ENCODE measurements at regions not wholly inside any gene's neighbourhood (a gene's known extent, or its start where the extent isn't known, plus 50 kb on each side); places are given as distances from the start of the nearest gene placed in this dataset.

DNA sequence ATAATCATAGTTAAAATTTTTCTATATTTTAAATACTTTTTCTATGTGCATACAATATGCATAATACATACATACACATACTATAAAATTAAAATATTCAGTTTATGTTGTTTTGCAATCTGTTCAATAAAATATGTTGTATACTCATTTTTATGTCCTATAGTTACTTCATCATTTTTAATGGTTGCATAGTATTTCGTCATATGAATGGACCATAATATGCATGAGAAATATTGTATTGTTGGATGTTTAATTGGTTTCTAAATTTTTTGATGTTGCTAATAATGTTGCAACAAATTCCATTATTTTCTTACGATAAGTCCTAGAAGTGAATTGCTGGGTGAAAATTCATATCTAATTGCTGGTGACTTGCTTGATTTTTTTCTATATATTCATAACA is 211.5 kb upstream of the GCFC2 start:
- Histone ChIP-seq H3K79me2 (ENCODE audit: insufficient read depth, low read length) (no peaks in the 10 kb centered on the region), H3K4me3 (replicated peaks in 1 of 2; ENCODE audit: low read depth in 1 of 2, low read length in 2 of 2) (no peak overlapping the region), H3K27me3 (ENCODE audit: insufficient read depth, low read length) (no peaks in the 10 kb centered on the region), H4K20me1 (ENCODE audit: insufficient read depth) (no peaks in the 10 kb centered on the region; the same call in 1 of the 2 replicates), H3K9me2 (ENCODE audit: insufficient read depth) (no peaks in the 10 kb centered on the region), H3K9ac (ENCODE audit: low read length) (no peak overlapping the region), H3K4me2 (ENCODE audit: low read length) (no peak overlapping the region), H3K27ac (ENCODE audit: low read depth, low read length) (no peak overlapping the region), H2AFZ (ENCODE audit: low read depth, low read length, poor library complexity, severe bottlenecking) (no peak overlapping the region), H3K4me1 (ENCODE audit: control insufficient read depth in 1 of 2, insufficient read depth in 2 of 2, low read length in 2 of 2) (no peaks in the 10 kb centered on the region), H3K36me3 (ENCODE audit: control insufficient read depth in 1 of 2, insufficient read depth in 2 of 2, low read length in 2 of 2) (no peaks in the 10 kb centered on the region), H3K9me3 (ENCODE audit: control insufficient read depth in 1 of 2, insufficient read depth in 1 of 2, low read depth in 1 of 2, low read length in 2 of 2) (peaks cover 0 to 1% of the 10 kb centered on the region in 2 experiments; a peak in 3 of 4 replicates)
- POLR2A ChIA-PET, result no interaction called here
- CTCF ChIA-PET, result no interaction called here
- intact Hi-C loops (cut with micrococcal nuclease), result no loop called here
- BruUV-seq (replicated peaks), result no TSS peak
- DNase-seq (ENCODE audit: low read depth, low spot score), result no peak
- TF ChIP-seq, protein P1, sequence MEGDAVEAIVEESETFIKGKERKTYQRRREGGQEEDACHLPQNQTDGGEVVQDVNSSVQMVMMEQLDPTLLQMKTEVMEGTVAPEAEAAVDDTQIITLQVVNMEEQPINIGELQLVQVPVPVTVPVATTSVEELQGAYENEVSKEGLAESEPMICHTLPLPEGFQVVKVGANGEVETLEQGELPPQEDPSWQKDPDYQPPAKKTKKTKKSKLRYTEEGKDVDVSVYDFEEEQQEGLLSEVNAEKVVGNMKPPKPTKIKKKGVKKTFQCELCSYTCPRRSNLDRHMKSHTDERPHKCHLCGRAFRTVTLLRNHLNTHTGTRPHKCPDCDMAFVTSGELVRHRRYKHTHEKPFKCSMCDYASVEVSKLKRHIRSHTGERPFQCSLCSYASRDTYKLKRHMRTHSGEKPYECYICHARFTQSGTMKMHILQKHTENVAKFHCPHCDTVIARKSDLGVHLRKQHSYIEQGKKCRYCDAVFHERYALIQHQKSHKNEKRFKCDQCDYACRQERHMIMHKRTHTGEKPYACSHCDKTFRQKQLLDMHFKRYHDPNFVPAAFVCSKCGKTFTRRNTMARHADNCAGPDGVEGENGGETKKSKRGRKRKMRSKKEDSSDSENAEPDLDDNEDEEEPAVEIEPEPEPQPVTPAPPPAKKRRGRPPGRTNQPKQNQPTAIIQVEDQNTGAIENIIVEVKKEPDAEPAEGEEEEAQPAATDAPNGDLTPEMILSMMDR (IDR thresholded peaks at IDR 0.05 in 2 of 3, conservative IDR thresholded peaks at IDR 0.05 in 1 of 3; ENCODE audit: borderline replicate concordance in 1 of 3, insufficient read depth in 1 of 3, low read depth in 2 of 3, low read length in 2 of 3), result no peak
- no peak for ATAC-seq
- RAD21 ChIA-PET (ENCODE audit: low non-redundant PET in 1 of 2, low total read pairs in 2 of 2, uncharacterized antibody in 2 of 2, unreplicated experiment in 2 of 2), result no interaction called here

DNA sequence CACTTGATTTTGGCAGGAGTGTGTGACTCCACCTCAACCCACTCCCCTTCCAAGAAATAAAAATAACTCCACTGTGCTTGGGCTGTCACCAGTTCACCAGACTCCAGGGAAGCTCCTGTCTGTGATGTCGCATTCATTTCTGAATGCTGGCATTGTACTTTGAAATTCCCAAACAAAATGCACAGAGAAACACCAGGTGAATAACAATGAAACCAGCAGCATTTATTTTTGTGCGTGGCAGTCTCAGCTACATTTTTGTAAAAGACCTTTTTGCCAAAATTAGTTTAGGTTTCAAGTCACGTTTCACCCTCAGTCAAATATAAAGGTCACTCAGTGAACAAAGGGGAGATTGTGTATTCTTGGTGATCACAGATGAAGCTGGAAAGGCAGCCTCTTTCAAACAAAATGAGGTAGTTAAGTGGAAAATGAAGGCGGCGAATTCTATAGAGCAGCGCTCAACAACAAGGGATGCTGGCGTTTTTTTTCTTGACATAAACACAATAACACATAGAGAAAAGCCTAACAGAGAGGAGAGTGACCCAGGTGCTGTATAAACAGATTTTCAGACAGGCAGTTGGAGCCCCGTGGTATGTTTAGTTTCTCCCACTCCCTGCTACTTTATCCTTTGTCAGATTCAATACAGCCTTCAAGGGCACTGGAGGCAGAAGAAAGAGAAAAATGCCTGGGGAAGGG is 210.3 kb upstream of the GCFC2 start:
- intact Hi-C loops (cut with micrococcal nuclease), result no loop called here
- H3K27ac ChIP-seq (ENCODE audit: low read depth, low read length), result no peak overlapping the region
- no peaks in the 10 kb centered on the region for H3K36me3 ChIP-seq (ENCODE audit: control insufficient read depth in 1 of 2, insufficient read depth in 2 of 2, low read length in 2 of 2)
- no peak overlapping the region for H3K4me3 ChIP-seq (replicated peaks in 1 of 2; ENCODE audit: low read depth in 1 of 2, low read length in 2 of 2)
- POLR2A ChIA-PET, result no interaction called here
- no peaks in the 10 kb centered on the region; the same call in 1 of the 2 replicates for H4K20me1 ChIP-seq (ENCODE audit: insufficient read depth)
- DNase-seq (ENCODE audit: low read depth, low spot score) (no peak), ATAC-seq (no peak)
- H3K79me2 ChIP-seq (ENCODE audit: insufficient read depth, low read length), result no peaks in the 10 kb centered on the region
- peaks cover 0 to 3% of the 10 kb centered on the region in 2 experiments; a peak in 3 of 4 replicates for H3K9me3 ChIP-seq (ENCODE audit: control insufficient read depth in 1 of 2, insufficient read depth in 1 of 2, low read depth in 1 of 2, low read length in 2 of 2)
- no peak overlapping the region for H3K4me2 ChIP-seq (ENCODE audit: low read length)
- no peak overlapping the region for H3K9ac ChIP-seq (ENCODE audit: low read length)
- RAD21 ChIA-PET (ENCODE audit: low non-redundant PET in 1 of 2, low total read pairs in 2 of 2, uncharacterized antibody in 2 of 2, unreplicated experiment in 2 of 2), result no interaction called here
- CTCF ChIA-PET, result no interaction called here
- H2AFZ ChIP-seq (ENCODE audit: low read depth, low read length, poor library complexity, severe bottlenecking), result no peak overlapping the region
- H3K27me3 ChIP-seq (ENCODE audit: insufficient read depth, low read length), result no peaks in the 10 kb centered on the region
- H3K9me2 ChIP-seq (ENCODE audit: insufficient read depth), result no peaks in the 10 kb centered on the region
- no TSS peak for BruUV-seq (replicated peaks)
- H3K4me1 ChIP-seq (ENCODE audit: control insufficient read depth in 1 of 2, insufficient read depth in 2 of 2, low read length in 2 of 2), result no peaks in the 10 kb centered on the region
- TF ChIP-seq JUND (IDR thresholded peaks at IDR 0.05) (no peak), EZH2phosphoT487 (IDR thresholded peaks at IDR 0.05; ENCODE audit: borderline replicate concordance) (no peak), ZFX (IDR thresholded peaks at IDR 0.05) (no peak), ZNF274 (IDR thresholded peaks at IDR 0.05; ENCODE audit: low read depth, low read length) (no peak), EZH2 (IDR thresholded peaks at IDR 0.05) (no peak), RAD21 (IDR thresholded peaks at IDR 0.05; ENCODE audit: low read depth) (no peak), SIN3A (IDR thresholded peaks at IDR 0.05; ENCODE audit: low read depth) (no peak), EGR1 (IDR thresholded peaks at IDR 0.05; ENCODE audit: low read depth) (no peak), ELF1 (IDR thresholded peaks at IDR 0.05; ENCODE audit: borderline replicate concordance, low read depth) (no peak), POLR2A (IDR thresholded peaks at IDR 0.05; ENCODE audit: borderline replicate concordance, extremely low read depth, insufficient read depth, insufficient read length) (no peak)
- TF ChIP-seq, protein P2, sequence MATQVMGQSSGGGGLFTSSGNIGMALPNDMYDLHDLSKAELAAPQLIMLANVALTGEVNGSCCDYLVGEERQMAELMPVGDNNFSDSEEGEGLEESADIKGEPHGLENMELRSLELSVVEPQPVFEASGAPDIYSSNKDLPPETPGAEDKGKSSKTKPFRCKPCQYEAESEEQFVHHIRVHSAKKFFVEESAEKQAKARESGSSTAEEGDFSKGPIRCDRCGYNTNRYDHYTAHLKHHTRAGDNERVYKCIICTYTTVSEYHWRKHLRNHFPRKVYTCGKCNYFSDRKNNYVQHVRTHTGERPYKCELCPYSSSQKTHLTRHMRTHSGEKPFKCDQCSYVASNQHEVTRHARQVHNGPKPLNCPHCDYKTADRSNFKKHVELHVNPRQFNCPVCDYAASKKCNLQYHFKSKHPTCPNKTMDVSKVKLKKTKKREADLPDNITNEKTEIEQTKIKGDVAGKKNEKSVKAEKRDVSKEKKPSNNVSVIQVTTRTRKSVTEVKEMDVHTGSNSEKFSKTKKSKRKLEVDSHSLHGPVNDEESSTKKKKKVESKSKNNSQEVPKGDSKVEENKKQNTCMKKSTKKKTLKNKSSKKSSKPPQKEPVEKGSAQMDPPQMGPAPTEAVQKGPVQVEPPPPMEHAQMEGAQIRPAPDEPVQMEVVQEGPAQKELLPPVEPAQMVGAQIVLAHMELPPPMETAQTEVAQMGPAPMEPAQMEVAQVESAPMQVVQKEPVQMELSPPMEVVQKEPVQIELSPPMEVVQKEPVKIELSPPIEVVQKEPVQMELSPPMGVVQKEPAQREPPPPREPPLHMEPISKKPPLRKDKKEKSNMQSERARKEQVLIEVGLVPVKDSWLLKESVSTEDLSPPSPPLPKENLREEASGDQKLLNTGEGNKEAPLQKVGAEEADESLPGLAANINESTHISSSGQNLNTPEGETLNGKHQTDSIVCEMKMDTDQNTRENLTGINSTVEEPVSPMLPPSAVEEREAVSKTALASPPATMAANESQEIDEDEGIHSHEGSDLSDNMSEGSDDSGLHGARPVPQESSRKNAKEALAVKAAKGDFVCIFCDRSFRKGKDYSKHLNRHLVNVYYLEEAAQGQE (IDR thresholded peaks at IDR 0.05; ENCODE audit: low read depth), result no peak
- TF ChIP-seq, protein P1 (IDR thresholded peaks at IDR 0.05 in 2 of 3, conservative IDR thresholded peaks at IDR 0.05 in 1 of 3; ENCODE audit: borderline replicate concordance in 1 of 3, insufficient read depth in 1 of 3, low read depth in 2 of 3, low read length in 2 of 3), result no peak
